ENCODE measurements at regions not wholly inside any gene's neighbourhood (a gene's known extent, or its start where the extent isn't known, plus 50 kb on each side); places are given as distances from the start of the nearest gene placed in this dataset.

DNA sequence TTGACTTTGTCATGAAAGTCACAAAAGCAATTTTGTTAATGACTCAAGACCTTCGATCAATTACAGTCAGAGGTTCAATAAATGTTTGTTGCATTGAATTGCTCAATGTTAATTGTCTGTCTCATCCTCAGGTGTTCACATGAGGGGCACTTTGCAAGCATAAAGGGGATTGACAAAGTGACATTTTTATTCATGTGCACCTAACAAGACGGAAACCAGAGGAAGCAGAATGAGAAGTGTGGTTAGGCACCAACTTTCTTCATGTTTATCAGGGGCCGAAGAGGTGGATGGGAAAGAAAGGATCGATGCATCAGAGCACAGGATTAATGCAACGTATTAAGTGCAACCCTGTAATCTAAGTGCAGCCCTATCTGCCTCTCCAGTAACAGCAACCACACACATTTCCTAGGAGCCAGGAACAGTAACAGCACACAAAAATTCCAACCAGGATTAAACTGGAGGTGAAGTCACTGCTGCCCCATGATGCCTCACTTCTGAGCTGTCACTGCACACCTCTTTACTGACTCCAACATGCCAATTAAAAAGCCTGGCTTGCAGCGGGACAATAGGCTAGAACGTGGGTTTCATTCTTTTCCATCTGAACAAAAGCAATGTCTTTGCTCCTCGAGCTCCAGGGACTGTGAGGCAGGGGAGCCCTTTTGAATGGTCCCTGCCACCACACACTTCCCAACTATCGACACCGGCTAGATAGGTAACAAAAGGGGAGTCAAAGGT is 262.7 kb downstream of the CD83 start:
- peak overlapping the region; percentile 50 for H3K4me2 ChIP-seq (ENCODE audit: insufficient read depth, insufficient read length, low read length)
- Mint-ChIP-seq H3K9me3 (peaks cover 28 to 31% of the 10 kb centered on the region in 2 experiments), H3K4me3 (peak overlapping the region; percentile 34 to 40; a peak in 3 of 5 replicates)

More for the DNA sequence above, 262.7 kb downstream of the CD83 start:
- Histone ChIP-seq H2AFZ (ENCODE audit: low read length) (no peak overlapping the region), H3T11ph (ENCODE audit: low read length) (no peak overlapping the region), H2BK20ac (ENCODE audit: low read depth, low read length, poor library complexity, severe bottlenecking) (no peak overlapping the region), H4K91ac (ENCODE audit: insufficient read length, low read depth, low read length) (no peak overlapping the region), H4K5ac (ENCODE audit: insufficient read length, low read depth, low read length) (peak overlapping the region; percentile 33), H3K23me2 (ENCODE audit: insufficient read length, low read depth, low read length, poor library complexity, severe bottlenecking) (peaks cover 4% of the 10 kb centered on the region), H4K20me1 (ENCODE audit: control insufficient read depth, insufficient read depth, insufficient read length) (no peaks in the 10 kb centered on the region), H3K14ac (ENCODE audit: insufficient read depth, low read length) (peak overlapping the region; percentile 32; the same call in 1 of the 2 replicates), H3K79me2 (ENCODE audit: insufficient read depth, low read length) (no peaks in the 10 kb centered on the region; the same call in 1 of the 2 replicates), H3K18ac (ENCODE audit: insufficient read length, low read depth, low read length) (peak overlapping the region; percentile 18), H3K27me3 (ENCODE audit: insufficient read depth, low read length) (no peaks in the 10 kb centered on the region), H2BK12ac (ENCODE audit: insufficient read length, low read depth, low read length) (no peak overlapping the region), H3K27ac (ENCODE audit: insufficient read length, low read depth, low read length) (peak overlapping the region; percentile 92), H3K4me1 (ENCODE audit: insufficient read depth, low read length) (peaks cover 24% of the 10 kb centered on the region), H3K9ac (ENCODE audit: extremely low read depth, insufficient read length, low read length) (no peak overlapping the region), H2AK5ac (ENCODE audit: insufficient read length, low read length) (peak overlapping the region; percentile 53), H2BK5ac (ENCODE audit: insufficient read length, low read length) (peak overlapping the region; percentile 66), H3K79me1 (ENCODE audit: insufficient read depth, low read depth, low read length, poor library complexity, severe bottlenecking) (no peaks in the 10 kb centered on the region), H3K4ac (ENCODE audit: low read depth, low read length) (no peak overlapping the region), H3K56ac (ENCODE audit: insufficient read length, low read depth, low read length) (peak overlapping the region; percentile 42), H3K23ac (ENCODE audit: insufficient read length, low read depth, low read length) (no peak overlapping the region), H2BK120ac (ENCODE audit: low read depth, low read length, poor library complexity, severe bottlenecking) (no peak overlapping the region), H4K8ac (replicated peaks; ENCODE audit: insufficient read length, low read depth, low read length) (no peak overlapping the region), H2BK15ac (ENCODE audit: low read depth, low read length) (no peak overlapping the region), H3K9me3 (ENCODE audit: control insufficient read depth, low read depth, low read length) (peaks cover 16% of the 10 kb centered on the region)
- 0 out of 2 replicates have a peak, but pooled peaks cover 2% of the 10 kb centered on the region for H3K27me3 Mint-ChIP-seq (ENCODE audit: low read depth)
- H3K4me1 Mint-ChIP-seq, result peaks cover 69 to 88% of the 10 kb centered on the region in 2 experiments
- peak overlapping the region; percentile 82 to 99 (median 97) for H3K27ac Mint-ChIP-seq
- H3K36me3 Mint-ChIP-seq (ENCODE audit: insufficient read depth in 1 of 3, low read depth in 3 of 3), result peaks cover 14 to 29% (median 27%) of the 10 kb centered on the region in 3 experiments
- TF ChIP-seq, protein P1, sequence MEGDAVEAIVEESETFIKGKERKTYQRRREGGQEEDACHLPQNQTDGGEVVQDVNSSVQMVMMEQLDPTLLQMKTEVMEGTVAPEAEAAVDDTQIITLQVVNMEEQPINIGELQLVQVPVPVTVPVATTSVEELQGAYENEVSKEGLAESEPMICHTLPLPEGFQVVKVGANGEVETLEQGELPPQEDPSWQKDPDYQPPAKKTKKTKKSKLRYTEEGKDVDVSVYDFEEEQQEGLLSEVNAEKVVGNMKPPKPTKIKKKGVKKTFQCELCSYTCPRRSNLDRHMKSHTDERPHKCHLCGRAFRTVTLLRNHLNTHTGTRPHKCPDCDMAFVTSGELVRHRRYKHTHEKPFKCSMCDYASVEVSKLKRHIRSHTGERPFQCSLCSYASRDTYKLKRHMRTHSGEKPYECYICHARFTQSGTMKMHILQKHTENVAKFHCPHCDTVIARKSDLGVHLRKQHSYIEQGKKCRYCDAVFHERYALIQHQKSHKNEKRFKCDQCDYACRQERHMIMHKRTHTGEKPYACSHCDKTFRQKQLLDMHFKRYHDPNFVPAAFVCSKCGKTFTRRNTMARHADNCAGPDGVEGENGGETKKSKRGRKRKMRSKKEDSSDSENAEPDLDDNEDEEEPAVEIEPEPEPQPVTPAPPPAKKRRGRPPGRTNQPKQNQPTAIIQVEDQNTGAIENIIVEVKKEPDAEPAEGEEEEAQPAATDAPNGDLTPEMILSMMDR (conservative IDR thresholded peaks at IDR 0.05), result no peak
- DNase-seq, result peak; percentile 52
- no CpG with 5 or more reads among the region's 10 CpGs for WGBS (ENCODE audit: extremely low coverage, insufficient read length, low lambda C conversion rate)
